ENCODE measurements at regions not wholly inside any gene's neighbourhood (a gene's known extent, or its start where the extent isn't known, plus 50 kb on each side); places are given as distances from the start of the nearest gene placed in this dataset.
"Not testable (repeated sequence)": the region's sequence is repeated elsewhere in the genome, so short reads cannot be mapped to it uniquely, and the experiment has no call there.

DNA sequence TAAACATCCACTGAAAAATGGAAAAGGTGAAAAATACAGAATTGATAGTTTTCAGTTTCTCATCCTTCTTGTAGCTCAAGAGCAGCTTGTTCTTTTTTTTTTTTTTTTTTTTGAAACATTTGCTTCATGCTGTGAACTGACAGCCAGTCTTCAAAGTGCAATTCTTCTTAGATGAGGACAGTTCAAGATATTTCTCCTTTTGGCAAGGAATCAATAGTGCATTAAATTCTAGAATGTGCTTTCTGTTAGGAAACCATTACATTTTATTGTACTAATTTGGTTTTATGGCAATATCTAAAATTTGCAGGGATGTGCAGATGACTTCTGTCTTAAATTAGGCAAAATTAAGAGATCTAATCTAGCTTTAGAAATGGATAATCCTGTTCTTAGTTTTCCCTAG lies 969.3 kb upstream of the ACO1 start:
- DNase-seq (ENCODE audit: low spot score) (no peak), ATAC-seq (ENCODE audit: low FRiP score) (no peak)
- TF ChIP-seq CTCF (IDR thresholded peaks at IDR 0.05) = no peak

DNA sequence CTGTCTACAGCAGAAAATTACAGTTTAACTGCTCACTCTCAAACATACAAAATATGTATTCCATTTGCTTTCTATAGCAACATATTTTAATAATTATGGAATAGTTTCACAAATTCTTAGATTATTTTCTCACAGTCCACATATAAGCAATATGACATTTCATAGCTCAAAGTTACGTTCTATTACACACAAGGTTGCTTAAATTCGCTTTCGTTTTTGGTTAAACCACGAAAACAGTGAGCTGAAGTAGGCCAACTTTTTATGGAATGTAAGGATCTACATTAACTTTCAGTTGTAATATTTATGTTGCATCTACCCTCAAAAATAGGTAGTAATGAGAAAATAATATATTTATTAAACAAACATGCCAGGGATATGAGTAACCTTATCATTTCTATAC lies 966.0 kb upstream of the ACO1 start:
- no peak for TF ChIP-seq CTCF (IDR thresholded peaks at IDR 0.05)
- ATAC-seq (ENCODE audit: low FRiP score) = no peak
- DNase-seq (ENCODE audit: low spot score) = no peak

DNA sequence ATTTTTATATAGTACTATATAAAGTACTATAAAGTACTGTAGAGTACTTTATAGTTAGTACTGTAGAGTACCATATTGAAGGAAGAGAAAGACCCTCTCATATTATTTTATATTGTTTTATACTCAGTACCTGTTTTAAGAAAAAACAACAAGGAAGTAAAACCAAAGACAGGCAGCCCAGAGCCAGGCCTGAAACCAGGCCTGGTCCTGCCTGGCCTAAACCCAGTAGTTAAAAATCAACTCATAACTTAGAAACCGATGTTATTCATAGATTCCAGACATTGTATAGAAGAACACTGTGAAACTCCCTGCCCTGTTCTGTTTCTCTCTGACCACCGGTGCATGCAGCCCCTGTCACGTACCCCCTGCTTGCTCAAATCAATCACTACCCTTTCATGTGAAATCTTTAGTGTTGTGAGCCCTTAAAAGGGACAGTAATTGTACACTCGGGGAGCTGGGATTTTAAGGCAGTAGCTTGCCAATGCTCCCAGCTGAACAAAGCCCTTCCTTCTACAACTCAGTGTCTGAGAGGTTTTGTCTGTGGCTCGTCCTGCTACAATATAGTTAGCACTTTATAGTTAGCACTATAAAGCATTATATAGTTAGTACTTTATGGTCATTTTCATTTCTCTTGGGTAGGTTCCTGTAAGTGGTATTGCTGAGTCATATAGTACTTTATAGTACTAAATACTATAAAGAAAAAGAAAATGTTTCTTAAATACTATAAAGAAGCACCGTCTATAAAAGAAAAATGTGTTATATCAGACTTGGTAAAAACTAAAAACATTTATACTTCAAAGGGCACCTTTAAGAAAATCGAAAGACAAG lies 940.6 kb upstream of the ACO1 start:
- DNase-seq (ENCODE audit: low spot score); ATAC-seq (ENCODE audit: low FRiP score): not testable (repeated sequence)

GRCh38 chr9:31445357-31445756 lies 939.1 kb upstream of the ACO1 start:
- no peak for ATAC-seq (ENCODE audit: low FRiP score)
- no peak for DNase-seq (ENCODE audit: low spot score)
- no peak for TF ChIP-seq CTCF (IDR thresholded peaks at IDR 0.05)

DNA sequence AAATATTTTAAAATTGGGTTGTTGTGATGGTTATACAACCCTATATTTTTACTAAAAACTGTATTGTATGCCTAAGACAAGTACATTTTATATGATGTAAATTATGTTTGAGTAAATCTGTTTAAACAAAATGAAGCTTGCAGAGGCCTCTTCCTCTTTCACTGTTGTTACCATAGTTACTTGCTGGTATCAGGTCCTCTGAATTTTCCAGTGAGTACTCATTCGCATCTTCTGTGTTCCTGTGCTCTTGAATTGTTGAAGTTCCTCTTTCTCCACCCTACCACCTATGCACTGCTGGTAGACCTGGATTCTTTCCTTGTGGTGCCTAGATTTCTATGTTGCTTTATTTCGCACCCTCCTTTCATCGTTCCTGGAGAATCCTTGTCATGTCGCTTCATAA lies 938.5 kb upstream of the ACO1 start:
- DNase-seq (ENCODE audit: low spot score) (no peak), ATAC-seq (ENCODE audit: low FRiP score) (no peak)
- TF ChIP-seq CTCF (IDR thresholded peaks at IDR 0.05) = no peak

- no peak for TF ChIP-seq CTCF (IDR thresholded peaks at IDR 0.05)
- DNase-seq (ENCODE audit: low spot score) (no peak), ATAC-seq (ENCODE audit: low FRiP score) (no peak)
Measured at GRCh38 chr9:31467075-31467474, 917.4 kb upstream of the ACO1 start.

GRCh38 chr9:31470051-31470450 lies 914.4 kb upstream of the ACO1 start:
- DNase-seq (ENCODE audit: low spot score) = no peak
- ATAC-seq (ENCODE audit: low FRiP score) = no peak
- no peak for TF ChIP-seq CTCF (IDR thresholded peaks at IDR 0.05)
